SW 1271 (cell line): ENCODE measurements at regions not wholly inside any gene's neighbourhood (a gene's known extent, or its start where the extent isn't known, plus 50 kb on each side); places are given as distances from the start of the nearest gene placed in this dataset.
A peak's percentile ranks its signal among the peaks of the same experiment; 100 is the strongest.

ENCODE experiments used
- DNase-seq, 2 experiments: peaks; one replicate each; lab custom pipeline; 2025; lab: John Stamatoyannopoulos, UW

DNA sequence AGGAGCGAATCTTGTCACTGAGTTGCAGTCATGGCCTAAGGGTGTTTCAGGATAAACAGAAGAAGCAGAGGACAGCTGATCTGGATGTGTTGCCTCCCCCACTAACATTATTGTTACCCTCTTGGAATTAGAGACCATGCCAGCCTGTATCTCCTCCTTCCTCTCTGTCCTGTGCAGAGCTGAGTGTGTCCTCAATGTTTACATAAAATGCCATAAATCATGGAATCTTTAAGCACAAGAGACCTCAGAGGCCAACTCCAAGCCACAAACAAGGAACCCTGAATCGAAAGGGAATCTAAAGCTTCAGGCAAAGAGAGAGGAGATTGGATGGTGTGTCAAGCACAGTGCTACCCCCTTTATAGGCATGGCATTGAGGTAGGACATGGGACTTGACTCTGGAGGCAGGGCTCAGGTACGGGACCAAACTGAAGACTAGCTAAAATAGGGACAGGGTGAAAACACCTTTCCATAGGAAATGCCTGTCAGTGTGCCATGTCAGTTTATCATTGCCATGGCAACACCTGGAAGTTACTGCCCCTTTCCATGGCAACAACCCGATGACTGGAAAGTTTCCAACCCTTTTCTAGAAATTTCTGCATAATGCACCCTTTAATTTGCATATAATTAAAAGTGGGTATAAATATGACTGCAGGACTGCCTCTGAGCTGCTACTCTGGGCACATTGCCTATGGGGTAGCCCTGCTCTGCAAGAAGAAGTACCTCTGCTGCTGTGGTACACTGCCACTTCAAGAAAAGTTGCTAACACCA lies 489.7 kb downstream of the MIAT start:
- DNase-seq = no peak

- DNase-seq = no peak
Observed at GRCh38 chr22:27148055-27148454, 490.7 kb downstream of the MIAT start.

- no peak for DNase-seq
Observed at GRCh38 chr22:27148886-27149470, 491.6 kb downstream of the MIAT start.

DNA sequence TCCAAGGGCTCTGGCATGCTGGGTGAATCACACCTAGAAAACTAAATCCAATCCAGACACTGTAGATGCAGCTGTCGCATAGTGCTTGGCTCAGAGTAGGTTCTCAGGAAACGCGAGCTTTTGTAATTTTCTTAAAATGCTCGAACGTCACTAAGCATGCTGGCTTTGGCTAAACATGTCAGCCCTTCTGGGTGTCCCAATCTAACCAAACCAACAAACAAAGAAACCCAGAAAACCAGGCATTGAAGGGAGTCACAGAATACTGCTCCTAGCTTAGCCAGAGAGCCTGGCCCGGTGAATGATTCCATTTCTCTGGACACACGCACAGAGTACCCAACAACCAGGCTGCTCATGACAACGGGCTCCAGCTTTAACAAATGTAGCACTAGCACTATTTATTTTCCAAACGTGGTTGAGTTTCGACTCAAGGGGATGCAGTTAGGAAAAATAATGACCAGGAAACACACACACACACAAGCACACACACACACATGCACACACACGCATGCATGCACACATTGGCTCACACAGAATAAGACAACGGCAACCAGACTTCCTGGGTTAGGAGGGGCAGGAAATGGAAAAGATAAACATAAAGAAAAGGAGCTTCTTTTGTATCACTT lies 492.6 kb downstream of the MIAT start:
- no peak for DNase-seq

- no peak for DNase-seq
Observed at GRCh38 chr22:27150544-27150941, 493.2 kb downstream of the MIAT start.

DNA sequence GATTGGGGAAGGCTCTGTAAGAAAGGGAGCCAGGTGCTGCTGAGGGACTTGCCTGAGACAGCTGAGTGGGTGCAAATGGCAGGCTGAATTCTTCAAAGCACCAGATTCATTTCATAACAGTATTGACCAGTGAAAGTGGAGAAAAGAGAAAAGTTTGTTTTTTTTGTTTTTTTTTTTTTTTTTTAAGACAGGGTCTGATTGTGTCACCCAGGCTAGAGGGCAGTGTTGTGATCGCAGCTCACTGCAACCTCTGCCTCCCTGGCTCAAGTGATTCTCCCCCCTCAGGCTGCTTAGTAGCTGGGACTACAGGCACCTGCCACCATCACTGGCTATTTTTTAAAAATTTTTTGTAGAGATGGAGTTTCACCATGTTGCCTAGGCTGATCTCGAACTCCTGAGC lies 494.0 kb downstream of the MIAT start:
- DNase-seq = peak in 1 of 2 experiments; percentile 15

DNA sequence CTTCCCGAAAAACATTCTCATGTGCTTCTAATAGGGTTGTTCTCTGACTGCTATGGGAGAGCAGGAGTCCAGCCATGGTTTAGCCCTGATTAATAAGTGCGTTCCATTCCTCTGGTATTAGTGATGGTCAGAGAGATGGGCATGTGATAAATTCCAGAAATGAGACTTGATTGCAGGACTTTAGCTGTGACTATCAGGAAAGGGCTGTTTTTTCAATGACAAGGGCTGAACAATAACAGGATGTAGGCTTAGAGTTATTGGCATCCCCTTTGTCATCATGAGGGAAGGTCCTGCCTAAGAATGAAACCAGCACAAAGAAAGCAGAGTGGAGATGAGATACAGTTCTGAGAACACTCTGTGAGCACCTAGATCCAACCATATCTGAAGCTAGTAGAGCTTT lies 494.6 kb downstream of the MIAT start:
- DNase-seq = no peak

DNA sequence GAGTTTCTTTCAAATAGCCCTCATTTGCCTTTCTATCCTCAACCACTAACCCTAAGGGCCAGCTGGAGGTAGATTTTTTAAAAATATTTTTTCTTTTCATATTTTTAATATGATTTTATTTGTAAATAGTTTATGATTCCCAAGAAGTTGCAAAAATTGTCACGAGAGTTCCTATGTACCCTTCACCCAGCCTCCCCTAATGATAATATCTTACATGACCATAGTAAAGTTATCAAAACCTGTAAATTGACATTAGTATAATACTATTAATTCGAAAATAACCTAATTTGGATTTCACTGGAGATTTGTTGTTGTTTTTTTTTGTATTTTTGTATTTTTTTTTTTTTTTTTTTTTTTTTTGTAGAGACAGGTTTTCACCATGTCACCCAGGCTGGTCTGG lies 495.5 kb downstream of the MIAT start:
- DNase-seq = no peak

DNA sequence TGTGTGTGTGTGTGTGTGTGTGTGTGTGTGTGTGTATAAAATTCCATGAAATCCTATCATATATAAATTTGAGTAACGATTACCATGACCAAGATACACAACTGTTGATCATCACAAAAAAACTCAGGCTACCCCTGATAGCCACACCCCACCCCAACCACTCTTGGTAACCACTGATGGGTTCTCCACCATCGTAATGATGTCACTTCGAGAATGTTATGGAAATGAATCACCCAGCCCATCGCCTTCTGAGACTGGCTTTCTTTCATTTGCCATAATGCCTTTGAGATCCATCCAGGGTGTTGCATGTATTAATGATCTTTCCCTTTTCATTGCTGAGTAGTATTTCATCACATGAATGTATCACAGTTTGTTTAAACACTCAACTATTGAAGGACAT lies 496.0 kb downstream of the MIAT start:
- no peak for DNase-seq

DNA sequence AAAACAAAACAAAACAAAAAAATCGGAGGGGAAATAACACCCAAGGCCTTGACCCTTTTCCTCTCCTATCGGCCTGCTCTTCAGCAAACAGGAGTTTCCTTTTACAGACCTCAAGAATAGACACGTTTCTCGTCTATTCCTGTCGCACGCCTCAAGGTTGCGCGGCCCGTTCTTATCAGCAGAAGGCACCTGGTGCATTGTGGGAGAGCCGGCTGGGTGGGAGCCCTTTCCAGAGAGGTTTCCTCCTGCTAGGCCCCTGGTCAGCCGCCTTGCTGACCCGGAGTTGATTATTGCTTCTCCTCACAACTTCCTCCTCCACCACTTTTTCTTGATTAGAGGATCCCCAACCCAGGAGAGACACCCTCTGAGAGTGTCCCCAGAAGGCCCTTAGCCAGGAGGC lies 497.3 kb downstream of the MIAT start:
- no peak for DNase-seq

- DNase-seq = no peak
Observed at GRCh38 chr22:27156821-27157489, 499.6 kb downstream of the MIAT start.

- DNase-seq = no peak
Observed at GRCh38 chr22:27157666-27158370, 500.4 kb downstream of the MIAT start.

- no peak for DNase-seq
Observed at GRCh38 chr22:27159016-27159415, 501.6 kb downstream of the MIAT start.

- DNase-seq = no peak
Observed at GRCh38 chr22:27159716-27160295, 502.4 kb downstream of the MIAT start.

DNA sequence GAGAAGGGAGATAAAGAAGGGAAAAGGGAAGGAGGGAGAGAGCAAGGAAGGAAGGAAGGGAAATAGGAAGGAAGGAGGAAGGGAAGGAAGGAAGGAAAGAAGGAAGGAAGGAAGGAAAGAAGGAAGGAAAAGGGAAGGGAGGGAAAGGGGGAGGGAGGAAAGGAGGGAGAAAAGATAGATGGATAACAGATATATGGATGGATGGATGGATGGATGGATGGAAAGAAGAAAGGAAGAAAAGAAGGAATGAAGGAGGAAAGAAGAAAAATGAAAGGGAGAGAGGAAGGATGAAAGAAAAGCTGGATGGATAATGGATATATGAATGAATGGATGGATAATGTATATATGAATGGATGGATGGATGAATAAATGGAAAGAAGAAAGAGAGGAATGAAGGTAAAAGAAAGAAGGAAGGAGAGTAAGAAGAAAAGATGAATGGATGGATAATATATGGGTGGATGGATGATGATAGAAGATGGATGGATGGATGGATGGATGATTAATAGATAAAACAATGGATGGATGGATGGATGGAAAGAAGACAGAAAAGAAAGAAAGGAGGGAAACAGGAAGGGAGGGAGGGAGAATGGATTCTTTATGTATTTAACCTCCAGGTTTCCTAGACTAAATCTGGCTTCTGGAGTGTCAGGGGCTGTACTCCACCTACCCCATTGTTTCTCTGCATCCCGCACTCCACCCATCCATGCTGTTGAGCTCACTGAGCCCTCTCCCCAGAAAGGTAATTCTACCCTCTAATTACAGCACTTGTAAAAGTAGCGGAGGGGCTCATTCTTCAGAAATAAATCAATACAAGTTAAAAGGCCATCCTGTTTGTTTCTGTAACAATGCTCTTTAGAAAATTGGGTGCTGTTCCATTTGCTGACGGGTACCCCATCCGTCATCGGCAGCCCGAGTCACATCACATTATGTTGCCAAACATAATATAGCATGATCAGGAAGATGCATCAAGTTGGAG lies 506.1 kb downstream of the MIAT start:
- DNase-seq = no peak

DNA sequence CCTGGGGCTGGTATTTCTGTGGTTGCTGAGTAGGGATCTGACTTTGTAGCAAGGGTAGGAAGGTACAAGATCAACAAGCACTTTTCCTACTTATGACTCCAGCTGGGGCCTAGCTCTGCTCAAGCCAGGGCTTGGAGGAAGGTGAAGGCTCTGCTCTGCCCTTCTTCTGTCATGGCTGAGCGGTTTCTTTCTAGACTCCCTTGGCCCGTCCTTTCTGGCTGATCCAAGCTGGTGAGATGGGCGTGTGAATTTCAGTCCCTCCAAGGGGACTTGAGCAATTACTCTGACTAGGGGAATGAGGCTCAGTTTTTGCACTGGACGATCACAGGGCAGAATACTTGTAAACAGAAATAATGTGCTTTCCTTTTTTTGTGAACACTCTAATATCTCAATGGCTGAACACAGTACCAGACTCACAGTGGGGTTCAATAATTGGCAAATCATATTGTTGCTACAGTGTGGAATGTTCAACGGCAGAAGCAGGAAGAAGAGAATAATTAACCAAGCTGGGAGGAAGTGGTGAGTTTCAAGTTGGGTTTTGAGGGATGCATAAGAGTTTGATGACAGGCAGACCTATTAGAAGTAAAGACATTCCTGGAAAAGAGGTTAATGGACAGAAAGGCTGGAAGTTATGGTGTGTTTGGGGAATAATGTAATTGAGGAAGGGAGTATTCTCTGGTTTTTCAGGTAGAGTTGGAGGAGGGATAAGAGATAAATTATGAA lies 507.6 kb downstream of the MIAT start:
- DNase-seq = no peak

DNA sequence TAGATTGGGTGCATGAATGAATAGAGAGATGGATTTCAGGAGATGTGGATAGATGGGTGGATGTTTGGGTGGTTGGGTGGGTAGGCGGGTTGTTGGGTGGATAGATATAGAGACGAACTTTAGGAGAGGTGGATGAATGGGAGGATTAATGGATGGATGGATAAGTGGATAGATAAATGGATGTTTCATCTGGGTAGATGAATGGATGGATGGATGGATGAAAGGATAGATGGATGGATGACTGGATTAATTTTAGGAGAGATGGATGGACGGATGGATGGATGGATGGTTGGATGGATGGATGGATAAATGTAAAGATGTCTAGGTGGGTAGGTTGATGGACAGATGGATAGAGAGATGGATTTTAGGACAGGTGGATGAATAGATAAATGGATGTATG lies 511.3 kb downstream of the MIAT start:
- no peak for DNase-seq

DNA sequence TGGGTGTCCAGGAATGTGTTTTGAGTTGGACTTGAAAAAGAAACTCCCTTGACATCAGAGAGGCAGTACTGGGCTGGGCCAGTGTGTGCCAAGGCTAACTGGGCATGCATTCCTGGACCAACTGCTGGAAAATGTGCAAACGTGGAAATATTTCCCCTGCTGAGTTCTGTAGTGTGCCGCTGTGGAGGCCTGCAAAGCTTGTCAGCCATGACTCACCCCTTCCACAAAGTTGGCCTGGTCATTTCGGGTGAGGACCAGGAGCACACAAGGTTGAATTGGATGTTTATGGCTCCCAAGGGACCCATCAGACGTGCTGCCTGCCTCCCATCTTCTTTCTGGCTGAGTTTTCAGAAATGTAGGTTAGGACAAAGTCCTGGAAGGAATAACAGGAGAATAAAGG lies 513.1 kb downstream of the MIAT start:
- peak in 1 of 2 experiments; percentile 4 for DNase-seq

DNA sequence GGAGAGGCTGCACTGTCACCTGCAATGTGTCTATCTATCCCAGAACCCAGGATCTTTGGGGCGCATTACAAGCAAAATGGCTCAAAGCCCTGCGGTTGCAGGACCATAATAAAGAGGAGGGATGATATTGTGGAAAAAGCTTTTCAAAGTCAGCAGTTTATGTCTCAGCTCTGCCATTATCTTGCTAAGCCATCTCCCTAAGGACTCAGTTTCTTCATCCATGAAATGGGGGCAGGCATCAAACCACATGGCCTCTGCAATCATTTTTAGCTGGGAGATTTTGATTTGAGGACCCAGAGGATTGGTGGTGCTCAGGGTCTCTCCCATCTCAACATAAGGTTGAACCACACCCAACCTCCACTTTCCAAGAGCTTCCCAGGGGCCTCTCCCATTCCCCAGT lies 513.8 kb downstream of the MIAT start:
- DNase-seq = no peak

GRCh38 chr22:27173530-27173929 lies 516.1 kb downstream of the MIAT start:
- DNase-seq = no peak
